ENCODE measurements at regions not wholly inside any gene's neighbourhood (a gene's known extent, or its start where the extent isn't known, plus 50 kb on each side); places are given as distances from the start of the nearest gene placed in this dataset.
"Not testable (repeated sequence)": the region's sequence is repeated elsewhere in the genome, so short reads cannot be mapped to it uniquely, and the experiment has no call there.

- peaks cover 0 to 36% (median 0%) of the 10 kb centered on the region in 4 donors for H3K27me3 ChIP-seq
- TF ChIP-seq, protein P1, sequence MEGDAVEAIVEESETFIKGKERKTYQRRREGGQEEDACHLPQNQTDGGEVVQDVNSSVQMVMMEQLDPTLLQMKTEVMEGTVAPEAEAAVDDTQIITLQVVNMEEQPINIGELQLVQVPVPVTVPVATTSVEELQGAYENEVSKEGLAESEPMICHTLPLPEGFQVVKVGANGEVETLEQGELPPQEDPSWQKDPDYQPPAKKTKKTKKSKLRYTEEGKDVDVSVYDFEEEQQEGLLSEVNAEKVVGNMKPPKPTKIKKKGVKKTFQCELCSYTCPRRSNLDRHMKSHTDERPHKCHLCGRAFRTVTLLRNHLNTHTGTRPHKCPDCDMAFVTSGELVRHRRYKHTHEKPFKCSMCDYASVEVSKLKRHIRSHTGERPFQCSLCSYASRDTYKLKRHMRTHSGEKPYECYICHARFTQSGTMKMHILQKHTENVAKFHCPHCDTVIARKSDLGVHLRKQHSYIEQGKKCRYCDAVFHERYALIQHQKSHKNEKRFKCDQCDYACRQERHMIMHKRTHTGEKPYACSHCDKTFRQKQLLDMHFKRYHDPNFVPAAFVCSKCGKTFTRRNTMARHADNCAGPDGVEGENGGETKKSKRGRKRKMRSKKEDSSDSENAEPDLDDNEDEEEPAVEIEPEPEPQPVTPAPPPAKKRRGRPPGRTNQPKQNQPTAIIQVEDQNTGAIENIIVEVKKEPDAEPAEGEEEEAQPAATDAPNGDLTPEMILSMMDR (IDR thresholded peaks at IDR 0.05): no peak
- TF ChIP-seq POLR2A (IDR thresholded peaks at IDR 0.05): no peak
- WGBS, 2 donors: 70 to 76% methylated on average over 10 of the region's 10 CpGs
- H3K27ac ChIP-seq: no peak overlapping the region
- no peaks in the 10 kb centered on the region for H3K36me3 ChIP-seq
- H3K9me3 ChIP-seq: no peaks in the 10 kb centered on the region
- H3K4me3 ChIP-seq: no peak overlapping the region
- DNase-seq: no peak
- no peaks in the 10 kb centered on the region for H3K4me1 ChIP-seq
- intact Hi-C loops (cut with DNase I): no loop called here
Observed at GRCh38 chr2:16238001-16238761, 297.8 kb downstream of the MYCN start.

GRCh38 chr2:16235747-16236146 is 295.4 kb downstream of the MYCN start:
- peaks cover 0 to 30% (median 0%) of the 10 kb centered on the region in 4 donors for H3K27me3 ChIP-seq
- H3K4me1 ChIP-seq: no peaks in the 10 kb centered on the region
- no peaks in the 10 kb centered on the region for H3K9me3 ChIP-seq
- no peak overlapping the region for H3K27ac ChIP-seq
- intact Hi-C loops (cut with DNase I): no loop called here
- TF ChIP-seq POLR2A (IDR thresholded peaks at IDR 0.05): no peak
- TF ChIP-seq, protein P1 (IDR thresholded peaks at IDR 0.05): no peak
- no peaks in the 10 kb centered on the region for H3K36me3 ChIP-seq
- 73% methylated on average over 1 of the region's 1 CpG for WGBS, 2 donors
- no peak for DNase-seq
- no peak overlapping the region for H3K4me3 ChIP-seq

- DNase-seq; intact Hi-C loops (cut with DNase I); H3K4me3 ChIP-seq; H3K4me1 ChIP-seq; H3K36me3 ChIP-seq; H3K27ac ChIP-seq; H3K9me3 ChIP-seq: not testable (repeated sequence)
- H3K27me3 ChIP-seq: peaks cover 0 to 26% (median 0%) of the 10 kb centered on the region in 4 donors
- 89 to 92% methylated on average over 16 to 20 of the region's 20 CpGs for WGBS, 2 donors
Observed at GRCh38 chr2:16235291-16235690, 294.9 kb downstream of the MYCN start.

DNA sequence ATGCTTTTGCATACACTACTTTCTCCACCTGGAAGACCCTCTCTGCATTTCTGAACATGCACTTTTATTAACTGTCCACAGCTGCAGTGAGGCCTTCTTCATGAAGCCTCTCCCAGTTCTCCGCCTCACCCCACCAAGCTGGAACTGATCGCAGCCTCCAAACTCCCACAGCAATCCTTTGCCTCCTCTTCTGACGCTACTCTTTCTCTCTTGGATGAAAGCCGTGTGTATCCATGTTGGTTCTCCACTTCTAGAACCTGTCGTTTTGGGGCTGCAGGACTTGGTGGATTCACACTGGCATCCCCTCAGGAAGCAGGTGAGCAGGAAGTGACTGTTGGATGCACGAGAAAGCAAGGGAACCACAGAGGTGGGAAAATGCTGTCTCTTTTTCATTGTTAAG is 288.6 kb downstream of the MYCN start:
- 68 to 75% methylated on average over 6 of the region's 6 CpGs for WGBS, 2 donors
- no peak for DNase-seq
- Histone ChIP-seq H3K27me3 (peaks cover 0 to 58% (median 0%) of the 10 kb centered on the region in 4 donors), H3K27ac (no peak overlapping the region), H3K36me3 (no peaks in the 10 kb centered on the region), H3K4me1 (peaks cover 0 to 17% (median 0%) of the 10 kb centered on the region in 3 donors), H3K4me3 (no peak overlapping the region), H3K9me3 (no peaks in the 10 kb centered on the region)
- intact Hi-C loops (cut with DNase I): no loop called here
- TF ChIP-seq, protein P1 (IDR thresholded peaks at IDR 0.05): no peak
- no peak for TF ChIP-seq POLR2A (IDR thresholded peaks at IDR 0.05)

GRCh38 chr2:16228471-16228870 is 288.1 kb downstream of the MYCN start:
- intact Hi-C loops (cut with DNase I): no loop called here
- peaks cover 0 to 17% (median 0%) of the 10 kb centered on the region in 3 donors for H3K4me1 ChIP-seq
- TF ChIP-seq, protein P1 (IDR thresholded peaks at IDR 0.05): no peak
- TF ChIP-seq POLR2A (IDR thresholded peaks at IDR 0.05): no peak
- no peaks in the 10 kb centered on the region for H3K36me3 ChIP-seq
- no peak for DNase-seq
- 66 to 76% methylated on average over 7 of the region's 7 CpGs for WGBS, 2 donors
- H3K27ac ChIP-seq: no peak overlapping the region
- H3K4me3 ChIP-seq: no peak overlapping the region
- peaks cover 0 to 62% (median 0%) of the 10 kb centered on the region in 4 donors for H3K27me3 ChIP-seq
- no peaks in the 10 kb centered on the region for H3K9me3 ChIP-seq
